Adrenal gland (tissue), 5 donors: ENCODE measurements at regions not wholly inside any gene's neighbourhood (a gene's known extent, or its start where the extent isn't known, plus 50 kb on each side); places are given as distances from the start of the nearest gene placed in this dataset.

Experiments used
- CTCF ChIP-seq, 6 experiments: fragments of 450-650 bp in 4 of 6; fragments of 200-600 bp in 2 of 6; sonication (generic) in 1 of 6; IDR thresholded peaks; 1 replicate in 5 of 6; 2 replicates in 1 of 6; pipeline versions ENCODE4 v1.5.1 to v1.8.0; 2016 to 2021; ENCODE audit warnings: antibody characterized with exemption in 6 of 6, mild to moderate bottlenecking in 2 of 6, moderate library complexity in 1 of 6
- POLR2A ChIP-seq, 2 donors: fragments of 450-650 bp; IDR thresholded peaks; one replicate each; pipeline ENCODE4 v1.6.1; 2017; ENCODE audit warnings: antibody characterized with exemption in 2 of 2, mild to moderate bottlenecking in 2 of 2, moderate library complexity in 1 of 2
- donor health status: DM: no; HTN: no; CAD: no.

- TF ChIP-seq CTCF (IDR thresholded peaks at IDR 0.05) (no peak), POLR2A (IDR thresholded peaks at IDR 0.05) (no peak)
These were observed 1485.5 kb downstream of the TECRL start for GRCh38 chr4:62923783-62924182.
